ENCODE measurements at regions not wholly inside any gene's neighbourhood (a gene's known extent, or its start where the extent isn't known, plus 50 kb on each side); places are given as distances from the start of the nearest gene placed in this dataset.

DNA sequence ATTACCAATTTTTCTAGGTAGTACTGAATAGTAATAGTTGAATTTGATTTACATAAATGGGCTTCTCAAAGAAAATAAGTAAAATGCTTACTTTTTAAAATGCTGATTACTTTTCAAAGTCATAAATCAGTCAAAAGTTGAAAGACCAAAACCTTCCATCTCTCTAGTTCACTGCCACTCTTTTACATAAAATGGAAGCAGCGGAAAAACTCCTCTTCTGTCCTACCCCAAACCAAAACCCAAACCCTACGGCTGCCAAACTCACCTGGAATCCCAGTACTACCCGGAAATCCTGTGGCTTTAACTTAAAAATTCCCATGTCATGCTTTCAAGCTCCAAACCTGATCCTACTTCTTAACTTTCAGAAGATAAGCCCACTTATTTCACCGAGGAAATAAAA is 81.2 kb upstream of the MAPRE2 start (continued):
- TF ChIP-seq STAT6 (CRISPR knock-in tag; conservative IDR thresholded peaks at IDR 0.05; ENCODE audit: low read depth): no peak

DNA sequence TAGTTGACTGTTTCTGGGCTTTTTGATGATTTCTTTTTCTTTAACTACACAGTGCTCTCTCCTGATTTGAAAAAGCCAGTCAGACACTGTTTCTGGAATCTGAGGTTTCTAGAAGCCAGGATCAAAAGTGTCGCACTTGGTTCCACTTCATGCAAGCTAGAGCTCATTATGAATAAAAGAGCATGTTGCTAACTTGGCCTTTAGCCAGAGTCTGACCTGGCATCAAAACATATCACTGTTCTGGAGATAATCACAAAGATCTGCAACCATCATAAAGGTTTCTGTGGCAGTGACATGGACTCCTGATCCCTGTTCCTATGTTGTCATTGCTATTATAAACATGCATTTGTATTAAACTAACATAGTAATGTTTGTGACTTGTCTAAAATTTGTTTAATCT is 76.1 kb upstream of the MAPRE2 start:
- no peaks in the 10 kb centered on the region for H3K27me3 Mint-ChIP-seq (ENCODE audit: low read depth)
- CTCF ChIA-PET: interaction anchor here (0.9 kb wide), 1 partner anchor 97 kb away, joined by 3 read pairs; no protein-coding TSS in a partner anchor
- POLR2A ChIA-PET: no interaction called here
- no peak overlapping the region for H3K27ac Mint-ChIP-seq
- H3K9me3 Mint-ChIP-seq: no peaks in the 10 kb centered on the region
- no peak overlapping the region for H3K4me3 Mint-ChIP-seq
- no peak for DNase-seq (ENCODE audit: low spot score)
- H3K36me3 Mint-ChIP-seq: no peaks in the 10 kb centered on the region
- ATAC-seq: no peak
- no peaks in the 10 kb centered on the region; the same call in 1 of the 2 replicates for H3K4me1 Mint-ChIP-seq
- no peak for TF ChIP-seq ESRRA (CRISPR knock-in tag; IDR thresholded peaks at IDR 0.05; ENCODE audit: borderline replicate concordance)
- TF ChIP-seq ZMAT4 (CRISPR knock-in tag; IDR thresholded peaks at IDR 0.05): no peak
- TF ChIP-seq, protein P1, sequence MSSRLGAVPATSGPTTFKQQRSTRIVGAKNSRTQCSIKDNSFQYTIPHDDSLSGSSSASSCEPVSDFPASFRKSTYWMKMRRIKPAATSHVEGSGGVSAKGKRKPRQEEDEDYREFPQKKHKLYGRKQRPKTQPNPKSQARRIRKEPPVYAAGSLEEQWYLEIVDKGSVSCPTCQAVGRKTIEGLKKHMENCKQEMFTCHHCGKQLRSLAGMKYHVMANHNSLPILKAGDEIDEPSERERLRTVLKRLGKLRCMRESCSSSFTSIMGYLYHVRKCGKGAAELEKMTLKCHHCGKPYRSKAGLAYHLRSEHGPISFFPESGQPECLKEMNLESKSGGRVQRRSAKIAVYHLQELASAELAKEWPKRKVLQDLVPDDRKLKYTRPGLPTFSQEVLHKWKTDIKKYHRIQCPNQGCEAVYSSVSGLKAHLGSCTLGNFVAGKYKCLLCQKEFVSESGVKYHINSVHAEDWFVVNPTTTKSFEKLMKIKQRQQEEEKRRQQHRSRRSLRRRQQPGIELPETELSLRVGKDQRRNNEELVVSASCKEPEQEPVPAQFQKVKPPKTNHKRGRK (CRISPR knock-in tag; IDR thresholded peaks at IDR 0.05; ENCODE audit: borderline replicate concordance): no peak
- TF ChIP-seq FOXP1 (CRISPR knock-in tag; IDR thresholded peaks at IDR 0.05; ENCODE audit: borderline replicate concordance): no peak
- no peak for TF ChIP-seq GRHL2 (CRISPR knock-in tag; IDR thresholded peaks at IDR 0.05; ENCODE audit: insufficient replicate concordance, severe bottlenecking)
- TF ChIP-seq ZNF138 (CRISPR knock-in tag; conservative IDR thresholded peaks at IDR 0.05): no peak
- TF ChIP-seq, protein P2, sequence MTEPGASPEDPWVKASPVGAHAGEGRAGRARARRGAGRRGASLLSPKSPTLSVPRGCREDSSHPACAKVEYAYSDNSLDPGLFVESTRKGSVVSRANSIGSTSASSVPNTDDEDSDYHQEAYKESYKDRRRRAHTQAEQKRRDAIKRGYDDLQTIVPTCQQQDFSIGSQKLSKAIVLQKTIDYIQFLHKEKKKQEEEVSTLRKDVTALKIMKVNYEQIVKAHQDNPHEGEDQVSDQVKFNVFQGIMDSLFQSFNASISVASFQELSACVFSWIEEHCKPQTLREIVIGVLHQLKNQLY (CRISPR knock-in tag; IDR thresholded peaks at IDR 0.05): no peak
- TF ChIP-seq, protein P3, sequence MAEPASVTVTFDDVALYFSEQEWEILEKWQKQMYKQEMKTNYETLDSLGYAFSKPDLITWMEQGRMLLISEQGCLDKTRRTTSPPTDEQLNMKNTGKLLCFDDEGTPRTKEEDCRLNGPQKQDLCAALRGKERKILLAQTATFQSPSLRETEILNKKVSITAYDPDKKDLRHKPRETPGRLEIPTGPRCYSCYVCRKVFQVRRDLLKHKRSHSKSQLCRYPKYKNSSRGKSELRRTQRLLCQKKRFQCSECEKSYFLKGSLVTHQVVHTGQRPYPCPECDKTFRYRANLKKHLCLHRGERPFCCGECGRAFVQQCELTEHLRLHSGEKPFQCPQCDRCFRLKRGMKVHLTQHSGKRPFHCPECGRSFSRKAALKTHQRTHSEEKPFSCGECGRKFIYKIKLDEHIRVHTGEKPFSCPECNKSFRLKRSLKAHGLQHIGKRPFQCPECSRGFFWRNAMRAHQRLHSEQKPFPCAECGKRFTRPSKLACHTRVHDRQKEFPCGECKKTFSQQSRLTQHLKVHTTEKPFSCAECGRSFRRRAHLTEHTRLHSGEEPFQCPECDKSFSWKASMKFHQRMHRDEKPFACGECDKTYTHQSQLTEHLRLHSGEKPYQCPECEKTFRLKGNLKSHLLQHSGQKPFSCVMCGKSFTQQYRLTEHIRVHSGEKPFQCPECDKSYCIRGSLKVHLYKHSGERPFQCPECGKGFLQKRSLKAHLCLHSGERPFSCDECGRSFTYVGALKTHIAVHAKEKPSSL (CRISPR knock-in tag; conservative IDR thresholded peaks at IDR 0.05): no peak
- TF ChIP-seq CREM (CRISPR knock-in tag; IDR thresholded peaks at IDR 0.05): no peak
- no peak for TF ChIP-seq SMAD3 (CRISPR knock-in tag; IDR thresholded peaks at IDR 0.05; ENCODE audit: borderline replicate concordance)

GRCh38 chr18:34965566-34965965 is 75.6 kb upstream of the MAPRE2 start:
- Mint-ChIP-seq H3K36me3 (no peaks in the 10 kb centered on the region), H3K9me3 (no peaks in the 10 kb centered on the region), H3K4me3 (no peak overlapping the region), H3K27me3 (ENCODE audit: low read depth) (0 out of 2 replicates have a peak, but pooled peaks cover 2% of the 10 kb centered on the region), H3K4me1 (no peaks in the 10 kb centered on the region), H3K27ac (no peak overlapping the region)
- ChIA-PET POLR2A (no interaction called here), CTCF (no interaction called here)
- no peak for DNase-seq (ENCODE audit: low spot score)
- ATAC-seq: no peak
- TF ChIP-seq, protein P4, sequence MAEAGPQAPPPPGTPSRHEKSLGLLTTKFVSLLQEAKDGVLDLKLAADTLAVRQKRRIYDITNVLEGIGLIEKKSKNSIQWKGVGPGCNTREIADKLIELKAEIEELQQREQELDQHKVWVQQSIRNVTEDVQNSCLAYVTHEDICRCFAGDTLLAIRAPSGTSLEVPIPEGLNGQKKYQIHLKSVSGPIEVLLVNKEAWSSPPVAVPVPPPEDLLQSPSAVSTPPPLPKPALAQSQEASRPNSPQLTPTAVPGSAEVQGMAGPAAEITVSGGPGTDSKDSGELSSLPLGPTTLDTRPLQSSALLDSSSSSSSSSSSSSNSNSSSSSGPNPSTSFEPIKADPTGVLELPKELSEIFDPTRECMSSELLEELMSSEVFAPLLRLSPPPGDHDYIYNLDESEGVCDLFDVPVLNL (CRISPR knock-in tag; IDR thresholded peaks at IDR 0.05; ENCODE audit: borderline replicate concordance, low read depth): no peak
- TF ChIP-seq ZNF263 (CRISPR knock-in tag; IDR thresholded peaks at IDR 0.05; ENCODE audit: low read depth) (no peak), SOX15 (CRISPR knock-in tag; IDR thresholded peaks at IDR 0.05) (no peak), JAZF1 (CRISPR knock-in tag; IDR thresholded peaks at IDR 0.05) (no peak), ZMAT4 (CRISPR knock-in tag; IDR thresholded peaks at IDR 0.05) (no peak), SMAD3 (CRISPR knock-in tag; IDR thresholded peaks at IDR 0.05; ENCODE audit: borderline replicate concordance) (no peak), ZNF138 (CRISPR knock-in tag; conservative IDR thresholded peaks at IDR 0.05) (no peak), ZNF121 (CRISPR knock-in tag; IDR thresholded peaks at IDR 0.05) (no peak), PRRX2 (CRISPR knock-in tag; IDR thresholded peaks at IDR 0.05) (no peak), NR2C2 (CRISPR knock-in tag; IDR thresholded peaks at IDR 0.05) (no peak), GABPB1 (CRISPR knock-in tag; IDR thresholded peaks at IDR 0.05) (no peak), NR3C1 (CRISPR knock-in tag; conservative IDR thresholded peaks at IDR 0.05; ENCODE audit: low read depth) (no peak)
- TF ChIP-seq, protein P5, sequence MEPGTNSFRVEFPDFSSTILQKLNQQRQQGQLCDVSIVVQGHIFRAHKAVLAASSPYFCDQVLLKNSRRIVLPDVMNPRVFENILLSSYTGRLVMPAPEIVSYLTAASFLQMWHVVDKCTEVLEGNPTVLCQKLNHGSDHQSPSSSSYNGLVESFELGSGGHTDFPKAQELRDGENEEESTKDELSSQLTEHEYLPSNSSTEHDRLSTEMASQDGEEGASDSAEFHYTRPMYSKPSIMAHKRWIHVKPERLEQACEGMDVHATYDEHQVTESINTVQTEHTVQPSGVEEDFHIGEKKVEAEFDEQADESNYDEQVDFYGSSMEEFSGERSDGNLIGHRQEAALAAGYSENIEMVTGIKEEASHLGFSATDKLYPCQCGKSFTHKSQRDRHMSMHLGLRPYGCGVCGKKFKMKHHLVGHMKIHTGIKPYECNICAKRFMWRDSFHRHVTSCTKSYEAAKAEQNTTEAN (CRISPR knock-in tag; IDR thresholded peaks at IDR 0.05): no peak

All from WTC11 (cell line).